HG03139 (cell line): ENCODE measurements at regions not wholly inside any gene's neighbourhood (a gene's known extent, or its start where the extent isn't known, plus 50 kb on each side); places are given as distances from the start of the nearest gene placed in this dataset.
"Not testable (repeated sequence)": the region's sequence is repeated elsewhere in the genome, so short reads cannot be mapped to it uniquely, and the experiment has no call there.

ENCODE experiments used
- ATAC-seq: cut with Tn5 transposase; IDR thresholded peaks from one replicate; pipeline ENCODE4 v1.9.1; 2021; ENCODE audit not compliant: unreplicated experiment

DNA sequence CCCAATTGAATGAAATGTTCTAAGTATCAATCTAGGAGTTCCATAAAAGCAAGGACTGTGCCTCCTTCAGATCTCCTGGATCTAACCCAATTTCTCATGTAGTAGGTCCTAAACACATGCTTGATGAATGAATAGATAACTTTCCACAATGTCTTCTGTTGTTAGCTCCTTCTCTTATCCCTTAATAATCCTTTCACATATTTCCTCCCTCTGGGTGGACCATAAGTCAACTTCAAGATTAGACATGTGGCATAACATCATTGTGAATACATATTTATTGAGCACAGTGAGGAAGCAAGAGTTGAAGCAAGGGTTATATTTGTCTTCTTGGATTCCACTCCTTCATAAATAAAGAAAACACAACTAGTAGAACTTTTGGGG, 108.6 kb upstream of the EGFLAM start:
- ATAC-seq, result no peak

- no peak for ATAC-seq
Observed at GRCh38 chr5:38148021-38148625, 110.2 kb upstream of the EGFLAM start.

- ATAC-seq, result no peak
Observed at GRCh38 chr5:38143384-38143783, 115.0 kb upstream of the EGFLAM start.

GRCh38 chr5:38141665-38142064, 116.7 kb upstream of the EGFLAM start:
- ATAC-seq, result no peak

DNA sequence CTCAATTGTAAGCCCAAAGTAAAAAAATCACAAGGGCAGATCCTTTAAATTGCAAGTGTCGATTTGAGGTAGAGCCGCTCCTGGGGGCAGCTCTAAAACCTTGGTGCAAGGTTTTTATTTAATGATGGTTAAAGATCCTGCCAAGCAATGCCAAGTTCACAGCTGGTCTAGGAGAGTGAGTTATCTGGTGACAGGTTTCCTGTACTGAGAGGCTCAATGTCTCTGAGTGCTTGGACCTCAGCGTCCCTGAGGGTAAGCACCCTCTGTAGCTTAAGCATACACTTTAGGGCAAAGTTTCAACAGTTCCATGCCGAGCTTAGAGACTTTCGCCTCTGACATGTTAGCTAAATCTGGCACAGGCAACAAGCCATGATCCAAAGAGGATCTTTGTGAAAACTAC, 119.8 kb upstream of the EGFLAM start:
- ATAC-seq, result no peak

DNA sequence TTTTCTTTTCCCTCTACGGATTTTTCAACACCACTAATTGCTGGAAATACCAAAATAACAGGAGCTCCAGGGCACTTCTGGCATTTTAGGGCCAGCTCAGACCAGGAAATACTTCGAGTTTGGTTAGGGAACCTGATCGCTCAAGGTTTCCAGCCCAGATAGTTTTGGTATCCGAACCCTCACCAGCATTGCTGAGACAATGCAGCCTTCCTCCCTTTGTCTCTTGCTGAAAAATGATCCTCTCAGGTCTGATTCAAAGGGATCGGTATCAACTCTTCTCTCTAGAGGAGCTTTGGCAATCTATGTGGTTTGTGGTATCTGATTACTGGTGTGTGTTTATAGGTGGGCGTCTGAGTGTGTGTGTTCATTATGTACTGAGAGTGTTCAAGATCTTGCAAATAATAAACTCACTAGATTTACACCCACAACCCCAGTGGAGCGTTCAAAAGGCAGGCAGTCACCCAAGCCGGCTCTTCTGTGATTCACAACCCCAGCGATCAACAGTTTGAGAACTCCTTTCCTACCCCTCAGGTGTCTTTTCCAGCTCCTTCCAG, 122.8 kb upstream of the EGFLAM start:
- no peak for ATAC-seq

- no peak for ATAC-seq
Observed at GRCh38 chr5:38134810-38135209, 123.5 kb upstream of the EGFLAM start.

DNA sequence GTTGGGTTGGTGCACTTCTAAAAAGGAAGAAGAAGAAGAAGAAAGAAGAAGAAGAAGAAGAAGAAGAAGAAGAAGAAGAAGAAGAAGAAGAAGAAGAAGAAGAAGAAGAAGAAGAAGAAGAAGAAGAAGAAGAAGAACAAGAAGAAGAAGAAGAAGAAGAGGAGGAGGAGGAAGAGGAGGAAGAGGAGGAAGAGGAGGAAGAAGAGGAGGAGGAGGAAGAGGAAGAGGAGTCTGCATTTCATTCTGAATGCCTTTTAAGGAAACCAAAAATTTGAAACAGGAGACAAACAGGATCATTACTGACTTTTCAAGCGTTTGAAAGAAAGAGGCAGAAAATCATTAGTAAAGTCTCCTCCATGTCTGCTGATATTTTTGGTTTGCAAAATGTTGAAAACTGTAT, 124.1 kb upstream of the EGFLAM start:
- ATAC-seq, result not testable (repeated sequence)

DNA sequence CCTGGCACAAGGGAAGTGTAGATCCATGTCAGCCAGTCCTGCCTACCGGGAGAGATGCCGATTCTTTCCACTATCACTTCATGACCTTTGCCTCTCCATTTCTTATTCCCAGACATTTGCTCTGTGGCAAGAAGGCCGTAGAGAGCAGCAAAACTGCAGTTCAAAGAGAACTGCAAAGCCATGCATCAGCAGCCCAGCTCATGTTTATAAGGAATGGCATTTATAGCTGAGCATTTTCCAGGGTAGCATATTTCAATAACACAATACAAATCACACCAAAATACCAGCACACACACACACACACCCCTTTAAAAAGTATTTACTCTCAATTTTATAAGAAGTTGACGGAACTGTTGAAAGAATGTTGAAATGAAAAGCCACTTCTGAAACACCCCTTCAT, 126.7 kb upstream of the EGFLAM start:
- ATAC-seq, result no peak

- ATAC-seq, result no peak
Observed at GRCh38 chr5:38124321-38124720, 134.0 kb upstream of the EGFLAM start.

DNA sequence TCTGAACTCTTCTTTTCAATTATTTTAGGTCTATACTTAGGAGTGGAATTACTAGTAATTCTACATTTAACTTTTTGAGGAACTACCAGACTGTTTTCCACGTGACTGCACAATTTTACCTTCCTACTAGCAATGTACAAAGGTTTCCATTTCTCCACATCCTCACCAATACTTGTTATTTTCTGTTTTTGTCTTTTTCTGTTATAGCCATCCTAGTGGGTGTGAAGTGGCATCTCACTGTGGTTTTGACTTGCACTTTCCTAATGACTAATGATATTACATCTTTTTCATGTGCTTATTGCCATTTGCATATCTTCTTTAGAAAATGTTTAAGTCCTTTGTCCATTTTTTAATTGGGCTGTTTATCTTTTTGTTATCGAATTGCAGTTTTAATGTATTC, 136.9 kb upstream of the EGFLAM start:
- ATAC-seq, result no peak

DNA sequence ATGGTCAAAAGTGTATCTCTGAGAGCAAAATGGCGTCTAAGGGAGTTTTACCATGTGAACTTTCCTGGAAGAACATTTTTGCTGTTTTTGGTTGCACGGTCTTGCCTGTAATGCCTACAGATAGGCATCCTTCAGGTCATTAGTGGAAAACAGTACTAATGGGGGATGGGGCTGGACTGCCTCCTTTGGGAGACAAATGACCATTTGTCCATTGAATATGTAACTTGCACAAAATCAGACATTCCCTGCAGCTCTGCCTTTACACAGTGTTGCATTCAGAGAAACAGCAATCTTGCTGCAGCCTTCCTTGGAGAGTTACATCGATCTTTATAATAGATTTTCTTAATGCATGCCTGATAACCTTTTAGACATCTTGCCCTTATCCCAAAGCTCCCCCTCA, 138.5 kb upstream of the EGFLAM start:
- no peak for ATAC-seq

DNA sequence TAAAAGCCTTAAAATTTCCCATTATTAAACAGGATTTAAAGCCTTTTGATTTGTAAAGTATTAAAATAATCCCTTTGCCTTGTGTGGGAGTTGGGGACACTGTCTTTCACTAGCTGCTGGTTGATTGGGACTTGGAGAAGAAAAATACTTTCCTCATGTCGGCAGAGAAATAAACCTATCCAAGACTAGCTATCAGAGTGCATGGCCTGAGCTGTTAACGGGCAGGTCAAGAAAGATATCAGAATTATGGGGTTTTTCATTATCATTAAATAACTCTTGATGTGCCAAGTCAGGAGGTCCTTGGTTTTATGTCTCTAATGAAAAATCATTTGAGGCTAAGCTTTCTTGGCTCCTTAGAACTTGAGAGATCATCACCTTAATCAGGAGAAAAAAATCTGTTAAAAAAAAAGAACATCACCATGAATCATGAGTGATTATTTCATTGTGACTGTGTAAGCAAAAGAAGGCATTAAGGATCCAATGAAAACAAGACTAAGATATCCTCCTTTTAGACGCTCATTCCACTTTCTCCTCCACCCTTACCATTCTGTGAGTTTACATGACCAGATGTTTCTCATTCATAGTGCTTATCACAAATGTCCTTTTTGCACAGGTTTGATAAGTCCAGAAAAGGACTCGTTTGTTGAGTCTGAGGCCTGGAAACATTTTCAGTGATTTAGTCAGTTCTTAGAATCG, 140.4 kb upstream of the EGFLAM start:
- ATAC-seq, result no peak

- ATAC-seq, result no peak
Observed at GRCh38 chr5:38115318-38115827, 143.0 kb upstream of the EGFLAM start.

- ATAC-seq, result no peak
Observed at GRCh38 chr5:38113880-38114279, 144.5 kb upstream of the EGFLAM start.

- no peak for ATAC-seq
Observed at GRCh38 chr5:38113456-38113855, 144.9 kb upstream of the EGFLAM start.

- no peak for ATAC-seq
Observed at GRCh38 chr5:38112938-38113337, 145.4 kb upstream of the EGFLAM start.

DNA sequence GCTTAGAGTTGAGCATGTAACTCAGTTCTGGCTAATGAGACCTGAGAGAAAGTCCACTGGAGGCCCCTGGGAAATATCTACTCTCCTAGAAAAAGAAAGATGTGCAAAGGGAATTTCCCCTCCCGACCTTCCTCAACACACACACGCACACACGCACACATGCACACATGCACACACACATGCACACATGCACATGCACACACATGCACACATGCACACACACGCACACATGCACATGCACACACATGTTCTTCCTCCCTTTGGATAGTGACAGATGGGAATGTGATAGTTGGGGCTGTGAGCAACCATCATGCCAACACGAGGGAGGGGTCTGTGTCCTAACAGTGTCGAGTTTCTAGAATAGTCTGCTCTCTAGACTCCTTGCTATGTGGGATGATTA, 148.2 kb upstream of the EGFLAM start:
- no peak for ATAC-seq

GRCh38 chr5:38107096-38107495, 151.3 kb upstream of the EGFLAM start:
- ATAC-seq, result no peak

GRCh38 chr5:38105801-38106200, 152.6 kb upstream of the EGFLAM start:
- no peak for ATAC-seq

GRCh38 chr5:38105231-38105570, 153.2 kb upstream of the EGFLAM start:
- no peak for ATAC-seq

- ATAC-seq, result no peak
Observed at GRCh38 chr5:38104497-38105230, 153.7 kb upstream of the EGFLAM start.
